CD14-positive monocyte (primary cell): ENCODE measurements at regions not wholly inside any gene's neighbourhood (a gene's known extent, or its start where the extent isn't known, plus 50 kb on each side); places are given as distances from the start of the nearest gene placed in this dataset.

ENCODE experiments used
- DNase-seq, 3 donors: peaks; one replicate each; pipeline ENCODE4 v3.0.0-alpha.2; 2011 to 2022
- H2AFZ ChIP-seq: 2 replicates; pipeline ENCODE4 v1.6.0; 2012; ENCODE audit warnings: mild to moderate bottlenecking, low read depth, low read length, inconsistent platforms; ENCODE audit not compliant: insufficient read depth, poor library complexity, severe bottlenecking
- H3K27ac ChIP-seq, 2 donors: 1 replicate in 1 of 2; 2 replicates in 1 of 2; pipeline ENCODE4 v1.5.1; 2012 to 2013; ENCODE audit warnings: low read length in 2 of 2, control low read depth in 1 of 2, inconsistent platforms in 1 of 2, low read depth in 1 of 2, mild to moderate bottlenecking in 1 of 2
- H3K27me3 ChIP-seq, 2 donors: one replicate each; pipeline versions ENCODE4 v1.6.0 to v1.6.1; 2011 to 2013; ENCODE audit warnings: low read length in 2 of 2; ENCODE audit not compliant: control insufficient read depth in 2 of 2, insufficient read depth in 2 of 2
- H3K36me3 ChIP-seq, 2 donors: replicated peaks in 1 of 2; 1 replicate in 1 of 2; 2 replicates in 1 of 2; pipeline versions ENCODE4 v1.5.1 to v1.6.1; 2012 to 2013; ENCODE audit warnings: low read length in 2 of 2, control low read depth in 1 of 2, inconsistent platforms in 1 of 2, mild to moderate bottlenecking in 1 of 2; ENCODE audit not compliant: insufficient read depth in 2 of 2, control insufficient read depth in 1 of 2
- H3K4me1 ChIP-seq, 2 donors: 1 replicate in 1 of 2; 2 replicates in 1 of 2; pipeline versions ENCODE4 v1.5.1 to v1.6.1; 2012 to 2013; ENCODE audit warnings: low read length in 2 of 2, control low read depth in 1 of 2, inconsistent platforms in 1 of 2, mild to moderate bottlenecking in 1 of 2, moderate library complexity in 1 of 2; ENCODE audit not compliant: insufficient read depth in 2 of 2, control insufficient read depth in 1 of 2
- H3K4me2 ChIP-seq: replicated peaks from 2 replicates; pipeline ENCODE3; 2012; ENCODE audit warnings: low read length, moderate library complexity, mild to moderate bottlenecking; ENCODE audit not compliant: poor library complexity, severe bottlenecking; ENCODE audit errors: extremely low read depth
- H3K4me3 ChIP-seq, 3 experiments: fragments of 200-600 bp in 1 of 3; sonication (generic) in 1 of 3; replicated peaks in 1 of 3; 1 replicate in 2 of 3; 2 replicates in 1 of 3; pipeline ENCODE4 v1.5.1; 2011 to 2013; ENCODE audit warnings: low read length in 3 of 3, mild to moderate bottlenecking in 3 of 3, control low read depth in 2 of 3, low read depth in 2 of 3, inconsistent platforms in 1 of 3, moderate library complexity in 1 of 3
- H3K79me2 ChIP-seq: 2 replicates; pipeline ENCODE4 v1.6.0; 2012; ENCODE audit warnings: mild to moderate bottlenecking, control low read depth, inconsistent platforms, low read length, moderate library complexity; ENCODE audit not compliant: insufficient read depth
- H3K9ac ChIP-seq: 2 replicates; pipeline ENCODE4 v1.6.0; 2017; ENCODE audit warnings: low read length, mild to moderate bottlenecking; ENCODE audit not compliant: insufficient read depth, poor library complexity, severe bottlenecking
- H3K9me3 ChIP-seq, 2 donors: replicated peaks in 1 of 2; 1 replicate in 1 of 2; 2 replicates in 1 of 2; pipeline versions ENCODE4 v1.5.1 to v1.6.1; 2012 to 2013; ENCODE audit warnings: low read length in 2 of 2, control low read depth in 1 of 2; ENCODE audit not compliant: control insufficient read depth in 1 of 2, insufficient read depth in 1 of 2
- H4K20me1 ChIP-seq: 2 replicates; pipeline ENCODE4 v1.6.0; 2012; ENCODE audit warnings: mild to moderate bottlenecking, low read length, control low read depth, moderate library complexity; ENCODE audit not compliant: insufficient read depth
- H3K27ac Mint-ChIP-seq, 7 donors: one replicate each; pipeline ENCODE4 v1.8.0; 2020; ENCODE audit warnings: mild to moderate bottlenecking in 7 of 7, mixed read lengths in 7 of 7, moderate library complexity in 6 of 7, inconsistent platforms in 2 of 7
- H3K27me3 Mint-ChIP-seq, 3 donors: one replicate each; pipeline ENCODE4 v1.8.0; 2021 to 2022; ENCODE audit warnings: low read depth in 3 of 3, mild to moderate bottlenecking in 3 of 3, mixed read lengths in 3 of 3, moderate library complexity in 3 of 3, inconsistent platforms in 1 of 3
- H3K36me3 Mint-ChIP-seq, 2 donors: one replicate each; pipeline ENCODE4 v1.8.0; 2020; ENCODE audit warnings: mixed read lengths in 2 of 2, inconsistent platforms in 1 of 2, mild to moderate bottlenecking in 1 of 2
- H3K4me1 Mint-ChIP-seq: one replicate; pipeline ENCODE4 v1.8.0; 2020; ENCODE audit warnings: mild to moderate bottlenecking, mixed read lengths
- H3K4me3 Mint-ChIP-seq, 2 donors: one replicate each; pipeline ENCODE4 v1.8.0; 2020; ENCODE audit warnings: mild to moderate bottlenecking in 2 of 2, mixed read lengths in 2 of 2, moderate library complexity in 1 of 2
- H3K9me3 Mint-ChIP-seq, 7 donors: one replicate each; pipeline ENCODE4 v1.8.0; 2020 to 2022; ENCODE audit warnings: mixed read lengths in 7 of 7, mild to moderate bottlenecking in 6 of 7, moderate library complexity in 6 of 7, inconsistent platforms in 2 of 7
- WGBS: methylation state at CpG from one replicate; pipeline ENCODE4 v1.1.5; 2013; ENCODE audit warnings: missing lambda C conversion rate; ENCODE audit not compliant: insufficient coverage; 5-methylcytosine and 5-hydroxymethylcytosine counted together
- intact Hi-C, 2 donors: fragments of 100-400 bp; cut with micrococcal nuclease; formaldehyde crosslinking; loops; one replicate each; pipeline versions ENCODE4 v1.15.0 to v1.15.1; 2023
- TF ChIP-seq, protein P1 (sequence below): fragments of 200-600 bp; IDR thresholded peaks from one replicate; pipeline ENCODE4 v1.8.0; 2022; ENCODE audit warnings: antibody characterized with exemption, mild to moderate bottlenecking

DNA sequence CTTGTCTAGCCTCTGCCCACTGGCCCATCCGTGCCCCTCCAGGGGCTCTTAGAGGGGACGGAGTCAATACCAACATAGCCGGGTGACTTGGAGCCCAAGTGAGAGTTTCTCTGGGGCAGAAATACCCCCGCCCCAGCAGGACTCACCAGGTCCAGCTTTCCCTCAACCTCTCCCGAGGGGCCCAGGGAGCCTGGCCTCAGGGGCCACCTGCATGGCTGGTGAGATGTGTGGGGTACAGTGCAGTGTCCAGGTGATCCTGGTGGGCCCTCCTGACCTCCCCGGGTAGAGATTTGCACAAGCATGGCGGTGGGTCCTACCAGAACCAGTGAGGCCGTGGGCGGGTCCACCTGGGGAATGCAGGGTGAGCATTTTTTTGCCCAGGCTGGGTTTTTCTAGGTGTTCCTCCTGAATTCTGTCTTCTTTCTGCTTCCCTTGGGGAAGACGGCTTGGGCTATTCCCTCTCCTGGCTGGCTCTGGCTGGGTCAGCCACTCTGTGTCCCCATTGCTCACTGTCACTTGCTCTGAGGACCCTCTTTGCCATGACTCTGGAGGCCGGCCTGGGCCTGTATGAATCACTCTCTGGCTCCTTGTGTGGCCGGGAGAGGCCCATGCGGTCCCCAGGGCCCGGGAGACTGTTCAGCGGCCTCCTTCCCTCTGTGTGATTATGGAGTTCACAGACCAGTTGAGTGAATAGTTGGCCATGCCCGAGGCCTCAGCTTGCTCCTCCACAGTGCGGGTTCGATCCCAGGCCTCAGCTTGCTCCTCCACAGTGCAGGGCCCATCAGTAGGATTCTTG is 71.0 kb upstream of the NKX1-1 start:
- Histone ChIP-seq H4K20me1 (no peaks in the 10 kb centered on the region), H3K27ac (no peak overlapping the region), H3K27me3 (peaks cover 0 to 4% of the 10 kb centered on the region in 2 donors), H3K9ac (no peak overlapping the region), H3K9me3 (peaks cover 17 to 34% of the 10 kb centered on the region in 2 donors), H3K4me3 (no peak overlapping the region), H3K36me3 (no peaks in the 10 kb centered on the region), H3K79me2 (no peaks in the 10 kb centered on the region), H3K4me2 (no peak overlapping the region), H3K4me1 (no peaks in the 10 kb centered on the region), H2AFZ (no peak overlapping the region)
- TF ChIP-seq, protein P1, sequence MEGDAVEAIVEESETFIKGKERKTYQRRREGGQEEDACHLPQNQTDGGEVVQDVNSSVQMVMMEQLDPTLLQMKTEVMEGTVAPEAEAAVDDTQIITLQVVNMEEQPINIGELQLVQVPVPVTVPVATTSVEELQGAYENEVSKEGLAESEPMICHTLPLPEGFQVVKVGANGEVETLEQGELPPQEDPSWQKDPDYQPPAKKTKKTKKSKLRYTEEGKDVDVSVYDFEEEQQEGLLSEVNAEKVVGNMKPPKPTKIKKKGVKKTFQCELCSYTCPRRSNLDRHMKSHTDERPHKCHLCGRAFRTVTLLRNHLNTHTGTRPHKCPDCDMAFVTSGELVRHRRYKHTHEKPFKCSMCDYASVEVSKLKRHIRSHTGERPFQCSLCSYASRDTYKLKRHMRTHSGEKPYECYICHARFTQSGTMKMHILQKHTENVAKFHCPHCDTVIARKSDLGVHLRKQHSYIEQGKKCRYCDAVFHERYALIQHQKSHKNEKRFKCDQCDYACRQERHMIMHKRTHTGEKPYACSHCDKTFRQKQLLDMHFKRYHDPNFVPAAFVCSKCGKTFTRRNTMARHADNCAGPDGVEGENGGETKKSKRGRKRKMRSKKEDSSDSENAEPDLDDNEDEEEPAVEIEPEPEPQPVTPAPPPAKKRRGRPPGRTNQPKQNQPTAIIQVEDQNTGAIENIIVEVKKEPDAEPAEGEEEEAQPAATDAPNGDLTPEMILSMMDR: no peak
- H3K27me3 Mint-ChIP-seq: peaks cover 10 to 15% (median 10%) of the 10 kb centered on the region in 3 donors
- H3K9me3 Mint-ChIP-seq: peaks cover 13 to 33% (median 25%) of the 10 kb centered on the region in 7 donors
- no peaks in the 10 kb centered on the region for H3K4me1 Mint-ChIP-seq
- H3K4me3 Mint-ChIP-seq: no peak overlapping the region
- DNase-seq: no peak
- WGBS: 99% methylated on average over 10 of the region's 18 CpGs
- intact Hi-C loops: no loop called here
- H3K36me3 Mint-ChIP-seq: no peaks in the 10 kb centered on the region
- H3K27ac Mint-ChIP-seq: no peak overlapping the region

DNA sequence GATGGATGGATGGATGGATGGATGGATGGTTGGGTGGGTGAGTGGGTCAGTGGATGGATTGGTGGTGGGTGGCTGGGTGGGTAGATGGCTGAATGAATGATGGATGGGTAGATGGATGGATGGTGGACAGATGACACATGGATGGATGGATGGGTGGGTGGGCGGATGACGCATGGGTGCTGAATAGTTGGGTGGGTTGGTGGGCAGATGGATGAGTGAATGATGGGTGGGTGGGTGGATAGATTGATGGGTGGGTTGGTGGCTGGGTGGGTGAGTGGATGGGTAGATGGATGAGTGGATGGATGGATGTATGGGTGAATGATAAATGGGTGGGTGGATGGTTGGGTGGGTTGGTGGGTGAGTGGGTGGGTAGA is 69.9 kb upstream of the NKX1-1 start:
- H3K36me3 ChIP-seq: no peaks in the 10 kb centered on the region
- TF ChIP-seq, protein P1: no peak
- H3K27me3 ChIP-seq: peaks cover 0 to 10% of the 10 kb centered on the region in 2 donors
- Mint-ChIP-seq H3K36me3 (no peaks in the 10 kb centered on the region), H3K4me3 (no peak overlapping the region), H3K27me3 (peaks cover 12 to 20% (median 17%) of the 10 kb centered on the region in 3 donors), H3K4me1 (no peaks in the 10 kb centered on the region), H3K27ac (no peak overlapping the region), H3K9me3 (peaks cover 13 to 27% (median 18%) of the 10 kb centered on the region in 7 donors)
- WGBS: 100% methylated on average over 2 of the region's 2 CpGs
- no peak overlapping the region for H2AFZ ChIP-seq
- H3K27ac ChIP-seq: no peak overlapping the region
- H3K9ac ChIP-seq: no peak overlapping the region
- H4K20me1 ChIP-seq: no peaks in the 10 kb centered on the region
- H3K4me1 ChIP-seq: no peaks in the 10 kb centered on the region
- DNase-seq: no peak
- no peak overlapping the region for H3K4me2 ChIP-seq
- H3K79me2 ChIP-seq: no peaks in the 10 kb centered on the region
- H3K4me3 ChIP-seq: no peak overlapping the region
- H3K9me3 ChIP-seq: peaks cover 16 to 30% of the 10 kb centered on the region in 2 donors
- intact Hi-C loops: no loop called here
